ENCODE measurements at regions not wholly inside any gene's neighbourhood (a gene's known extent, or its start where the extent isn't known, plus 50 kb on each side); places are given as distances from the start of the nearest gene placed in this dataset.

- TF ChIP-seq REST (IDR thresholded peaks at IDR 0.05; ENCODE audit: unreplicated experiment) (no peak), ZNF331 (CRISPR knock-in tag; IDR thresholded peaks at IDR 0.05; ENCODE audit: low read depth) (no peak), EZH2 (IDR thresholded peaks at IDR 0.05; ENCODE audit: low read depth, unreplicated experiment) (no peak)
Measured at GRCh38 chr7:41492603-41493002, 210.3 kb downstream of the INHBA start.

Measured in GM23338 (cell line).